Stomach (tissue), 8 donors: ENCODE measurements at regions not wholly inside any gene's neighbourhood (a gene's known extent, or its start where the extent isn't known, plus 50 kb on each side); places are given as distances from the start of the nearest gene placed in this dataset.

Experiments
- DNase-seq, 2 donors: peaks; one replicate each; pipeline versions ENCODE4 v3.0.0 to v3.0.0-alpha.2; 2013 to 2019
- H3K27ac ChIP-seq, 5 donors: fragments of 200-600 bp in 4 of 5; sonication (generic) in 4 of 5; one replicate each; pipeline ENCODE4 v1.5.1; 2013 to 2019; ENCODE audit warnings: mild to moderate bottlenecking in 1 of 5, moderate library complexity in 1 of 5
- H3K27me3 ChIP-seq, 3 donors: fragments of 200-600 bp; sonication (generic); one replicate each; pipeline ENCODE4 v1.5.1; 2017 to 2019; ENCODE audit warnings: mixed run types in 1 of 3
- H3K36me3 ChIP-seq, 4 donors: fragments of 200-600 bp; sonication (generic); 1 replicate in 3 of 4; 2 replicates in 1 of 4; pipeline ENCODE4 v1.5.1; 2016 to 2019
- H3K4me1 ChIP-seq, 4 donors: fragments of 200-600 bp; sonication (generic); one replicate each; pipeline ENCODE4 v1.5.1; 2016 to 2019
- H3K4me3 ChIP-seq, 4 donors: fragments of 200-600 bp; sonication (generic) in 3 of 4; one replicate each; pipeline ENCODE4 v1.5.1; 2016 to 2019; ENCODE audit warnings: mild to moderate bottlenecking in 1 of 4
- H3K9me3 ChIP-seq, 4 donors: fragments of 200-600 bp; sonication (generic); one replicate each; pipeline ENCODE4 v1.5.1; 2016 to 2019
- CTCF ChIP-seq, 7 experiments: fragments of 450-650 bp in 4 of 7; fragments of 200-600 bp in 3 of 7; sonication (generic) in 3 of 7; IDR thresholded peaks; one replicate each; pipeline ENCODE4 v1.5.1; 2016 to 2019; ENCODE audit warnings: antibody characterized with exemption in 7 of 7, control low read depth in 2 of 7, mild to moderate bottlenecking in 1 of 7
- EP300 ChIP-seq: sonication (generic); formaldehyde crosslinking; IDR thresholded peaks from one replicate; pipeline ENCODE4 v1.6.1; 2017; ENCODE audit warnings: antibody characterized with exemption
- POLR2A ChIP-seq, 4 donors: fragments of 450-650 bp; IDR thresholded peaks; one replicate each; pipeline ENCODE4 v1.6.1; 2016; ENCODE audit warnings: antibody characterized with exemption in 4 of 4, control low read depth in 2 of 4, mild to moderate bottlenecking in 1 of 4, moderate library complexity in 1 of 4
- POLR2AphosphoS5 ChIP-seq, 3 donors: sonication (generic); formaldehyde crosslinking; IDR thresholded peaks; one replicate each; pipeline ENCODE4 v1.6.1; 2016; ENCODE audit warnings: antibody characterized with exemption in 3 of 3
- WGBS, 5 donors: extraction: QIAGEN DNeasy Blood & Tissue Kit in 3 of 5; methylation state at CpG; one replicate each; pipeline versions ENCODE4 v1.1.5 to v1.1.7; 2013 to 2018; 5-methylcytosine and 5-hydroxymethylcytosine counted together
- intact Hi-C: fragments of 100-400 bp; cut with DNase I; formaldehyde crosslinking; loops from one replicate; pipeline ENCODE4 v1.15.1; 2023; ENCODE audit warnings: low total_unique reads
- donor health status: healthy with polysubstance abuse.
- donor health status: Bipolar disorder and iron deficiency.
- donor health status: healthy.

- peaks cover 0 to 5% (median 0%) of the 10 kb centered on the region in 3 donors for H3K27me3 ChIP-seq
- intact Hi-C loops = no loop called here
- H3K4me1 ChIP-seq = no peaks in the 10 kb centered on the region
- TF ChIP-seq EP300 (no peak), POLR2AphosphoS5 (IDR thresholded peaks at IDR 0.05) (no peak), POLR2A (IDR thresholded peaks at IDR 0.05) (no peak)
- H3K9me3 ChIP-seq = no peaks in the 10 kb centered on the region
- no peak overlapping the region for H3K4me3 ChIP-seq
- H3K36me3 ChIP-seq = no peaks in the 10 kb centered on the region
- DNase-seq = no peak
- 77 to 87% (median 84%) methylated on average over 12 of the region's 12 CpGs for WGBS, 5 donors
- no peak overlapping the region for H3K27ac ChIP-seq
Observed at GRCh38 chr10:7501157-7501556, 90.3 kb upstream of the SFMBT2 start.

- TF ChIP-seq POLR2AphosphoS5 (IDR thresholded peaks at IDR 0.05) = no peak
- Histone ChIP-seq H3K27ac (no peak overlapping the region), H3K36me3 (no peaks in the 10 kb centered on the region), H3K4me1 (peaks cover 0 to 7% (median 0%) of the 10 kb centered on the region in 4 donors), H3K27me3 (peaks cover 0 to 15% (median 0%) of the 10 kb centered on the region in 3 donors), H3K9me3 (no peaks in the 10 kb centered on the region), H3K4me3 (no peak overlapping the region)
- intact Hi-C loops = no loop called here
- 92 to 97% (median 94%) methylated on average over 5 of the region's 5 CpGs for WGBS, 5 donors
- DNase-seq = no peak
Observed at GRCh38 chr10:7498111-7498510, 87.3 kb upstream of the SFMBT2 start.

GRCh38 chr10:7493996-7494395, 83.2 kb upstream of the SFMBT2 start:
- DNase-seq = no peak
- intact Hi-C loops = no loop called here
- TF ChIP-seq CTCF (IDR thresholded peaks at IDR 0.05) (no peak), EP300 (no peak), POLR2A (IDR thresholded peaks at IDR 0.05) (no peak)
- Histone ChIP-seq H3K9me3 (no peaks in the 10 kb centered on the region), H3K4me3 (no peak overlapping the region), H3K27me3 (peaks cover 0 to 10% (median 0%) of the 10 kb centered on the region in 3 donors), H3K4me1 (peaks cover 0 to 7% (median 1%) of the 10 kb centered on the region in 4 donors), H3K36me3 (no peaks in the 10 kb centered on the region), H3K27ac (no peak overlapping the region)
- 50 to 81% (median 69%) methylated on average over 2 of the region's 2 CpGs for WGBS, 5 donors

- intact Hi-C loops = no loop called here
- 67 to 76% (median 73%) methylated on average over 4 of the region's 4 CpGs for WGBS, 5 donors
- no peak for TF ChIP-seq CTCF (IDR thresholded peaks at IDR 0.05)
- TF ChIP-seq EP300 = no peak
- TF ChIP-seq POLR2A (IDR thresholded peaks at IDR 0.05) = no peak
- no peak for TF ChIP-seq POLR2AphosphoS5 (IDR thresholded peaks at IDR 0.05)
- H3K4me1 ChIP-seq = peaks cover 0 to 14% (median 5%) of the 10 kb centered on the region in 4 donors
- peaks cover 0 to 10% (median 0%) of the 10 kb centered on the region in 3 donors for H3K27me3 ChIP-seq
- no peaks in the 10 kb centered on the region for H3K36me3 ChIP-seq
- H3K4me3 ChIP-seq = no peak overlapping the region
- H3K9me3 ChIP-seq = no peaks in the 10 kb centered on the region
- no peak overlapping the region for H3K27ac ChIP-seq
- no peak for DNase-seq
Observed at GRCh38 chr10:7492660-7493046, 81.8 kb upstream of the SFMBT2 start.

- intact Hi-C loops = no loop called here
- Histone ChIP-seq H3K9me3 (no peaks in the 10 kb centered on the region), H3K4me1 (peaks cover 0 to 14% (median 5%) of the 10 kb centered on the region in 4 donors), H3K36me3 (no peaks in the 10 kb centered on the region), H3K4me3 (no peak overlapping the region), H3K27me3 (peaks cover 0 to 10% (median 0%) of the 10 kb centered on the region in 3 donors), H3K27ac (no peak overlapping the region)
- TF ChIP-seq POLR2A (IDR thresholded peaks at IDR 0.05) (no peak), POLR2AphosphoS5 (IDR thresholded peaks at IDR 0.05) (no peak), CTCF (IDR thresholded peaks at IDR 0.05) (no peak), EP300 (no peak)
- DNase-seq = no peak
Observed at GRCh38 chr10:7491949-7492659, 81.3 kb upstream of the SFMBT2 start.
